Mesodermal cell (in vitro differentiated cells): ENCODE measurements at regions not wholly inside any gene's neighbourhood (a gene's known extent, or its start where the extent isn't known, plus 50 kb on each side); places are given as distances from the start of the nearest gene placed in this dataset.

Source experiments
- H3K27ac ChIP-seq: 2 replicates; pipeline ENCODE4 v1.7.0; 2013; ENCODE audit warnings: mild to moderate bottlenecking, low read depth, low read length, moderate library complexity; ENCODE audit not compliant: severe bottlenecking
- H3K36me3 ChIP-seq: 2 replicates; pipeline ENCODE4 v1.7.1; 2013; ENCODE audit warnings: mild to moderate bottlenecking, low read length, moderate library complexity; ENCODE audit not compliant: control insufficient read depth, insufficient read depth
- H3K4me1 ChIP-seq: one replicate; pipeline ENCODE4 v1.7.1; 2013; ENCODE audit warnings: mild to moderate bottlenecking, low read length; ENCODE audit not compliant: insufficient read depth, control insufficient read depth, poor library complexity, severe bottlenecking
- H3K4me3 ChIP-seq: 2 replicates; pipeline ENCODE4 v1.7.0; 2013; ENCODE audit warnings: low read length, control low read depth, mild to moderate bottlenecking; ENCODE audit not compliant: insufficient read depth, poor library complexity, severe bottlenecking; ENCODE audit errors: extremely low read depth
- H3K9me3 ChIP-seq: 2 replicates; pipeline ENCODE4 v1.7.1; 2013; ENCODE audit warnings: mild to moderate bottlenecking, low read length, moderate library complexity; ENCODE audit not compliant: control insufficient read depth
- WGBS, 2 experiments: methylation state at CpG; one replicate each; pipeline ENCODE4 v1.1.5; 2013; ENCODE audit warnings: missing lambda C conversion rate in 2 of 2; ENCODE audit not compliant: insufficient coverage in 2 of 2; 5-methylcytosine and 5-hydroxymethylcytosine counted together

- no peaks in the 10 kb centered on the region for H3K36me3 ChIP-seq
- WGBS, 2 experiments = 89 to 90% methylated on average over 7 to 11 of the region's 11 CpGs
- no peaks in the 10 kb centered on the region for H3K4me1 ChIP-seq
- no peak overlapping the region for H3K4me3 ChIP-seq
- H3K9me3 ChIP-seq = no peaks in the 10 kb centered on the region
- no peak overlapping the region for H3K27ac ChIP-seq
Measured at GRCh38 chr22:49141761-49142160, 685.9 kb downstream of the BRD1 start.

GRCh38 chr22:49140911-49141665, 686.6 kb downstream of the BRD1 start:
- no peaks in the 10 kb centered on the region for H3K4me1 ChIP-seq
- H3K4me3 ChIP-seq = no peak overlapping the region
- H3K9me3 ChIP-seq = no peaks in the 10 kb centered on the region
- H3K36me3 ChIP-seq = no peaks in the 10 kb centered on the region
- WGBS, 2 experiments = 75 to 81% methylated on average over 20 to 24 of the region's 24 CpGs
- no peak overlapping the region for H3K27ac ChIP-seq

- Histone ChIP-seq H3K4me1 (no peaks in the 10 kb centered on the region), H3K4me3 (no peak overlapping the region), H3K27ac (no peak overlapping the region), H3K36me3 (no peaks in the 10 kb centered on the region), H3K9me3 (no peaks in the 10 kb centered on the region)
- 75 to 89% methylated on average over 10 to 14 of the region's 15 CpGs for WGBS, 2 experiments
Measured at GRCh38 chr22:49139492-49140151, 688.1 kb downstream of the BRD1 start.

- Histone ChIP-seq H3K9me3 (no peaks in the 10 kb centered on the region), H3K36me3 (no peaks in the 10 kb centered on the region), H3K4me1 (no peaks in the 10 kb centered on the region), H3K27ac (no peak overlapping the region), H3K4me3 (no peak overlapping the region)
- 89 to 96% methylated on average over 1 of the region's 1 CpG for WGBS, 2 experiments
Measured at GRCh38 chr22:49138250-49138790, 689.4 kb downstream of the BRD1 start.

GRCh38 chr22:49137206-49137840, 690.4 kb downstream of the BRD1 start:
- Histone ChIP-seq H3K9me3 (no peaks in the 10 kb centered on the region), H3K36me3 (no peaks in the 10 kb centered on the region), H3K4me1 (no peaks in the 10 kb centered on the region), H3K27ac (no peak overlapping the region), H3K4me3 (no peak overlapping the region)
- WGBS, 2 experiments = 79 to 94% methylated on average over 5 to 6 of the region's 7 CpGs

- no peaks in the 10 kb centered on the region for H3K9me3 ChIP-seq
- H3K4me1 ChIP-seq = no peaks in the 10 kb centered on the region
- 96% methylated on average over 8 to 9 of the region's 9 CpGs for WGBS, 2 experiments
- H3K4me3 ChIP-seq = no peak overlapping the region
- no peak overlapping the region for H3K27ac ChIP-seq
- no peaks in the 10 kb centered on the region for H3K36me3 ChIP-seq
Measured at GRCh38 chr22:49136816-49137180, 690.9 kb downstream of the BRD1 start.

- H3K9me3 ChIP-seq = no peaks in the 10 kb centered on the region
- 83 to 89% methylated on average over 20 to 25 of the region's 25 CpGs for WGBS, 2 experiments
- H3K27ac ChIP-seq = no peak overlapping the region
- no peak overlapping the region for H3K4me3 ChIP-seq
- H3K36me3 ChIP-seq = no peaks in the 10 kb centered on the region
- H3K4me1 ChIP-seq = no peaks in the 10 kb centered on the region
Measured at GRCh38 chr22:49136041-49136815, 691.4 kb downstream of the BRD1 start.

- H3K4me1 ChIP-seq = no peaks in the 10 kb centered on the region
- no peak overlapping the region for H3K27ac ChIP-seq
- no peaks in the 10 kb centered on the region for H3K36me3 ChIP-seq
- no peak overlapping the region for H3K4me3 ChIP-seq
- no peaks in the 10 kb centered on the region for H3K9me3 ChIP-seq
- 95 to 97% methylated on average over 10 to 12 of the region's 13 CpGs for WGBS, 2 experiments
Measured at GRCh38 chr22:49134076-49134475, 693.6 kb downstream of the BRD1 start.

GRCh38 chr22:49133541-49133940, 694.1 kb downstream of the BRD1 start:
- WGBS, 2 experiments = 68% methylated on average over 3 of the region's 5 CpGs; no CpG with 5 or more reads in 1 of the 2 experiments

GRCh38 chr22:49132009-49132408, 695.7 kb downstream of the BRD1 start:
- Histone ChIP-seq H3K4me3 (no peak overlapping the region), H3K36me3 (no peaks in the 10 kb centered on the region), H3K9me3 (no peaks in the 10 kb centered on the region), H3K4me1 (no peaks in the 10 kb centered on the region), H3K27ac (no peak overlapping the region)
- WGBS, 2 experiments = 92% methylated on average over 3 to 6 of the region's 9 CpGs

More at GRCh38 chr22:49133541-49133940, 694.1 kb downstream of the BRD1 start:
- no peak overlapping the region for H3K4me3 ChIP-seq
- no peaks in the 10 kb centered on the region for H3K36me3 ChIP-seq
- H3K9me3 ChIP-seq = no peaks in the 10 kb centered on the region
- no peak overlapping the region for H3K27ac ChIP-seq
- no peaks in the 10 kb centered on the region for H3K4me1 ChIP-seq
